ENCODE measurements at regions not wholly inside any gene's neighbourhood (a gene's known extent, or its start where the extent isn't known, plus 50 kb on each side); places are given as distances from the start of the nearest gene placed in this dataset.

DNA sequence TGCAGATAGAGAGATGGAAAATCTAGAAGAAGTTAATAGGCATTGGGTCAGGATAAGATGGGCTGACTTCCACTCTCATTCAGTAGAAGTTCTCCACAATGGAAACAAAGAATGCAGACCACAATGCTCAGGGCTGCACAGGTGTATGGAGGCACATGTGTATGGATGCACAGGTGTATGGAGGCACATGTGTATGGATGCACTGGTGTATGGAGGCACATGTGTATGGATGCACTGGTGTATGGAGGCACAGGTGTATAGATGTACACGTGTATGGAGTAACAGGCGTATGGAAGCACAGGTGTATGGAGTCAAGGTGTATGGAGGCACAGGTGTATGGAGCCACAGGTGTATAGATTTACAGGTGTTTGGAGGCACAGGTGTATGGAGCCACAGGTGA lies 285.7 kb upstream of the PPP2R2D start:
- Mint-ChIP-seq H3K9me3 (peaks cover 0 to 7% (median 2%) of the 10 kb centered on the region in 7 donors), H3K27ac (no peak overlapping the region)
- 100% methylated on average over 2 of the region's 2 CpGs for WGBS (ENCODE audit: insufficient coverage)

DNA sequence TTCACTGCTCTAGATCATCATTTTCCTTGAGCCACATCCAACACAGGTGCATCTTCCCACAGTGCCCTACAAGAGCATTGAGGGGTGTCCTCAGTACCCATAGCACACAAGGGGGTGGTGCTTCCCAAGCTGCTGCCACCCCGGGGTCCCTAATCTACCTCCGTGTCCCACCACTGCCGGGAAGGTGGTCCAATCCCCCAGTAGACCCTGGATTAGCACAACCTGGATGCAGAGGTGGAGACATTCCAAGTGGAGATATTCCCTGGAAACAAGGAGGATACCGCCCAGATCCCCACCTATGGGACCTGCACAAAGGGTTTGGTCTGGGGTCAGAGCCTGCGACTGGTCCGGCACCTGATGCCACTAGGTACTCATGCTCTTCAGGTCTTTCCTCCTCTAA lies 284.8 kb upstream of the PPP2R2D start:
- Mint-ChIP-seq H3K36me3 (no peaks in the 10 kb centered on the region), H3K27ac (no peak overlapping the region), H3K27me3 (ENCODE audit: low read depth in 3 of 3) (peaks cover 3 to 7% (median 4%) of the 10 kb centered on the region in 3 donors), H3K4me3 (no peak overlapping the region), H3K4me1 (no peaks in the 10 kb centered on the region), H3K9me3 (peaks cover 0 to 7% (median 2%) of the 10 kb centered on the region in 7 donors)
- Histone ChIP-seq H3K4me2 (replicated peaks; ENCODE audit: extremely low read depth, low read length, poor library complexity, severe bottlenecking) (no peak overlapping the region), H4K20me1 (ENCODE audit: insufficient read depth, low read length) (no peaks in the 10 kb centered on the region), H3K27me3 (ENCODE audit: control insufficient read depth in 2 of 2, insufficient read depth in 2 of 2, low read length in 2 of 2) (no peaks in the 10 kb centered on the region), H3K9me3 (replicated peaks in 1 of 2; ENCODE audit: control insufficient read depth in 1 of 2, insufficient read depth in 1 of 2, low read length in 2 of 2) (no peaks in the 10 kb centered on the region), H3K27ac (ENCODE audit: low read depth in 1 of 2, low read length in 2 of 2) (no peak overlapping the region), H3K4me3 (replicated peaks in 1 of 3; ENCODE audit: low read depth in 2 of 3, low read length in 3 of 3) (no peak overlapping the region), H3K36me3 (replicated peaks in 1 of 2; ENCODE audit: control insufficient read depth in 1 of 2, insufficient read depth in 2 of 2, low read length in 2 of 2) (no peaks in the 10 kb centered on the region), H2AFZ (ENCODE audit: insufficient read depth, low read depth, low read length, poor library complexity, severe bottlenecking) (no peak overlapping the region), H3K9ac (ENCODE audit: insufficient read depth, low read length, poor library complexity, severe bottlenecking) (no peak overlapping the region), H3K4me1 (ENCODE audit: control insufficient read depth in 1 of 2, insufficient read depth in 2 of 2, low read length in 2 of 2) (no peaks in the 10 kb centered on the region), H3K79me2 (ENCODE audit: insufficient read depth, low read length) (no peaks in the 10 kb centered on the region)
- no peak for DNase-seq
- TF ChIP-seq, protein P1, sequence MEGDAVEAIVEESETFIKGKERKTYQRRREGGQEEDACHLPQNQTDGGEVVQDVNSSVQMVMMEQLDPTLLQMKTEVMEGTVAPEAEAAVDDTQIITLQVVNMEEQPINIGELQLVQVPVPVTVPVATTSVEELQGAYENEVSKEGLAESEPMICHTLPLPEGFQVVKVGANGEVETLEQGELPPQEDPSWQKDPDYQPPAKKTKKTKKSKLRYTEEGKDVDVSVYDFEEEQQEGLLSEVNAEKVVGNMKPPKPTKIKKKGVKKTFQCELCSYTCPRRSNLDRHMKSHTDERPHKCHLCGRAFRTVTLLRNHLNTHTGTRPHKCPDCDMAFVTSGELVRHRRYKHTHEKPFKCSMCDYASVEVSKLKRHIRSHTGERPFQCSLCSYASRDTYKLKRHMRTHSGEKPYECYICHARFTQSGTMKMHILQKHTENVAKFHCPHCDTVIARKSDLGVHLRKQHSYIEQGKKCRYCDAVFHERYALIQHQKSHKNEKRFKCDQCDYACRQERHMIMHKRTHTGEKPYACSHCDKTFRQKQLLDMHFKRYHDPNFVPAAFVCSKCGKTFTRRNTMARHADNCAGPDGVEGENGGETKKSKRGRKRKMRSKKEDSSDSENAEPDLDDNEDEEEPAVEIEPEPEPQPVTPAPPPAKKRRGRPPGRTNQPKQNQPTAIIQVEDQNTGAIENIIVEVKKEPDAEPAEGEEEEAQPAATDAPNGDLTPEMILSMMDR (IDR thresholded peaks at IDR 0.05) = no peak
- intact Hi-C loops (cut with micrococcal nuclease) = no loop called here
- 100% methylated on average over 4 of the region's 6 CpGs for WGBS (ENCODE audit: insufficient coverage)

More for the DNA sequence above, 285.7 kb upstream of the PPP2R2D start:
- H2AFZ ChIP-seq (ENCODE audit: insufficient read depth, low read depth, low read length, poor library complexity, severe bottlenecking) = no peak overlapping the region
- intact Hi-C loops (cut with micrococcal nuclease) = no loop called here
- H3K27me3 ChIP-seq (ENCODE audit: control insufficient read depth in 2 of 2, insufficient read depth in 2 of 2, low read length in 2 of 2) = no peaks in the 10 kb centered on the region
- no peak overlapping the region for H3K9ac ChIP-seq (ENCODE audit: insufficient read depth, low read length, poor library complexity, severe bottlenecking)
- TF ChIP-seq, protein P1 (IDR thresholded peaks at IDR 0.05) = no peak
- H3K4me2 ChIP-seq (replicated peaks; ENCODE audit: extremely low read depth, low read length, poor library complexity, severe bottlenecking) = no peak overlapping the region
- no peaks in the 10 kb centered on the region for H3K9me3 ChIP-seq (replicated peaks in 1 of 2; ENCODE audit: control insufficient read depth in 1 of 2, insufficient read depth in 1 of 2, low read length in 2 of 2)
- Mint-ChIP-seq H3K36me3 (no peaks in the 10 kb centered on the region), H3K4me3 (no peak overlapping the region), H3K4me1 (no peaks in the 10 kb centered on the region), H3K27me3 (ENCODE audit: low read depth in 3 of 3) (peaks cover 3 to 7% (median 4%) of the 10 kb centered on the region in 3 donors)
- H3K4me1 ChIP-seq (ENCODE audit: control insufficient read depth in 1 of 2, insufficient read depth in 2 of 2, low read length in 2 of 2) = no peaks in the 10 kb centered on the region
- H3K4me3 ChIP-seq (replicated peaks in 1 of 3; ENCODE audit: low read depth in 2 of 3, low read length in 3 of 3) = no peak overlapping the region
- H3K79me2 ChIP-seq (ENCODE audit: insufficient read depth, low read length) = no peaks in the 10 kb centered on the region
- no peaks in the 10 kb centered on the region for H3K36me3 ChIP-seq (replicated peaks in 1 of 2; ENCODE audit: control insufficient read depth in 1 of 2, insufficient read depth in 2 of 2, low read length in 2 of 2)
- no peak for DNase-seq
- no peak overlapping the region for H3K27ac ChIP-seq (ENCODE audit: low read depth in 1 of 2, low read length in 2 of 2)
- H4K20me1 ChIP-seq (ENCODE audit: insufficient read depth, low read length) = no peaks in the 10 kb centered on the region

Measured in CD14-positive monocyte (primary cell).